ENCODE measurements at regions not wholly inside any gene's neighbourhood (a gene's known extent, or its start where the extent isn't known, plus 50 kb on each side); places are given as distances from the start of the nearest gene placed in this dataset.
A peak's percentile ranks its signal among the peaks of the same experiment; 100 is the strongest.

- Histone ChIP-seq H3K4me2 (ENCODE audit: insufficient read depth, low read length) (peak overlapping the region; percentile 94), H3K27ac (ENCODE audit: insufficient read depth, low read depth, low read length) (peak overlapping the region; percentile 90), H3K9ac (replicated peaks; ENCODE audit: extremely low read depth, insufficient read depth, low read length) (peak overlapping the region; percentile 89), H3K4me3 (replicated peaks in 1 of 3; ENCODE audit: insufficient read depth in 1 of 3, low read depth in 1 of 3, low read length in 3 of 3) (peak overlapping the region; percentile 74 to 91 (median 78)), H3K4me1 (ENCODE audit: control insufficient read depth, extremely low read depth, insufficient read depth, low read length) (peaks cover 21% of the 10 kb centered on the region), H3K9me1 (replicated peaks; ENCODE audit: control insufficient read depth, extremely low read depth, insufficient read depth, low read length) (no peaks in the 10 kb centered on the region), H3K9me3 (replicated peaks; ENCODE audit: control insufficient read depth, insufficient read depth, low read length) (no peaks in the 10 kb centered on the region), H4K20me1 (replicated peaks; ENCODE audit: control insufficient read depth, extremely low read depth, insufficient read depth, low read length) (no peaks in the 10 kb centered on the region), H2AFZ (ENCODE audit: low read depth, low read length) (peak overlapping the region; percentile 58), H3K79me2 (ENCODE audit: control insufficient read depth, insufficient read depth, low read length) (no peaks in the 10 kb centered on the region), H3K27me3 (ENCODE audit: control insufficient read depth in 2 of 2, insufficient read depth in 2 of 2, low read length in 2 of 2) (no peaks in the 10 kb centered on the region), H3K36me3 (ENCODE audit: control insufficient read depth in 2 of 2, extremely low read depth in 1 of 2, insufficient read depth in 2 of 2, low read length in 2 of 2) (no peaks in the 10 kb centered on the region)
- FAIRE-seq (no peak), DNase-seq (ENCODE audit: low read depth, low spot score) (peak; percentile 54)
- dilution Hi-C loops (cut with MboI; ENCODE audit: extremely low pct_ligation_motif_present, low sequenced_read_pairs) = no loop called here
- ChIA-PET CTCF (interaction anchor here (0.5 to 1.8 kb wide), 8 partner anchors 10 to 1988 kb away, joined by 3 to 5 read pairs (median 4); partner anchors contain the start of gene NLGN1), POLR2A (interaction anchor here (0.6 to 0.9 kb wide), 2 partner anchors 702 to 904 kb away, joined by 3 to 6 read pairs; no protein-coding TSS in a partner anchor)
- intact Hi-C loops (cut with micrococcal nuclease) = loop anchor here (2.0 to 10.0 kb wide), 5 partner anchors 239 to 1043 kb away; no protein-coding TSS in a partner anchor
- TSS peak; percentile 35 for BruUV-seq (replicated peaks)
- TF ChIP-seq POLR2AphosphoS5 (IDR thresholded peaks at IDR 0.05; ENCODE audit: insufficient read depth, low read depth, low read length) (no peak), MAX (IDR thresholded peaks at IDR 0.05; ENCODE audit: insufficient read depth, insufficient read length) (no peak)
Measured at GRCh38 chr3:174441588-174442301, 417.4 kb upstream of the NAALADL2 start.

GRCh38 chr3:174442302-174442682, 416.8 kb upstream of the NAALADL2 start:
- no peaks in the 10 kb centered on the region for H3K79me2 ChIP-seq (ENCODE audit: control insufficient read depth, insufficient read depth, low read length)
- no peak for DNase-seq (ENCODE audit: low read depth, low spot score)
- no peak for FAIRE-seq
- H4K20me1 ChIP-seq (replicated peaks; ENCODE audit: control insufficient read depth, extremely low read depth, insufficient read depth, low read length) = no peaks in the 10 kb centered on the region
- intact Hi-C loops (cut with micrococcal nuclease) = loop anchor here (5.0 to 10.0 kb wide), 3 partner anchors 240 to 700 kb away; no protein-coding TSS in a partner anchor
- dilution Hi-C loops (cut with MboI; ENCODE audit: extremely low pct_ligation_motif_present, low sequenced_read_pairs) = no loop called here
- no TSS peak for BruUV-seq (replicated peaks)
- H2AFZ ChIP-seq (ENCODE audit: low read depth, low read length) = peak overlapping the region; percentile 58
- H3K27ac ChIP-seq (ENCODE audit: insufficient read depth, low read depth, low read length) = peak overlapping the region; percentile 90
- ChIA-PET CTCF (interaction anchor here (1.2 to 1.8 kb wide), 3 partner anchors 10 to 88 kb away, joined by 4 to 5 read pairs (median 4); no protein-coding TSS in a partner anchor), POLR2A (no interaction called here)
- no peaks in the 10 kb centered on the region for H3K9me3 ChIP-seq (replicated peaks; ENCODE audit: control insufficient read depth, insufficient read depth, low read length)
- peak overlapping the region in 2 of 3 experiments; percentile 74 to 91 for H3K4me3 ChIP-seq (replicated peaks in 1 of 3; ENCODE audit: insufficient read depth in 1 of 3, low read depth in 1 of 3, low read length in 3 of 3)
- TF ChIP-seq POLR2A (IDR thresholded peaks at IDR 0.05; ENCODE audit: low read depth, low read length) (no peak), MAX (IDR thresholded peaks at IDR 0.05; ENCODE audit: insufficient read depth, insufficient read length) (no peak), JUN (IDR thresholded peaks at IDR 0.05; ENCODE audit: borderline replicate concordance, insufficient read depth, insufficient read length, low read depth) (peak; percentile 38)
- peak overlapping the region; percentile 89 for H3K9ac ChIP-seq (replicated peaks; ENCODE audit: extremely low read depth, insufficient read depth, low read length)
- no peaks in the 10 kb centered on the region for H3K36me3 ChIP-seq (ENCODE audit: control insufficient read depth in 2 of 2, extremely low read depth in 1 of 2, insufficient read depth in 2 of 2, low read length in 2 of 2)
- H3K27me3 ChIP-seq (ENCODE audit: control insufficient read depth in 2 of 2, insufficient read depth in 2 of 2, low read length in 2 of 2) = no peaks in the 10 kb centered on the region
- H3K9me1 ChIP-seq (replicated peaks; ENCODE audit: control insufficient read depth, extremely low read depth, insufficient read depth, low read length) = no peaks in the 10 kb centered on the region
- peak overlapping the region; percentile 94 for H3K4me2 ChIP-seq (ENCODE audit: insufficient read depth, low read length)
- H3K4me1 ChIP-seq (ENCODE audit: control insufficient read depth, extremely low read depth, insufficient read depth, low read length) = peaks cover 21% of the 10 kb centered on the region

All from endothelial cell of umbilical vein (primary cell).